Loucy (cell line): ENCODE measurements at regions not wholly inside any gene's neighbourhood (a gene's known extent, or its start where the extent isn't known, plus 50 kb on each side); places are given as distances from the start of the nearest gene placed in this dataset.

ENCODE experiments used
- EZH2phosphoT487 ChIP-seq: fragments of 200-600 bp; IDR thresholded peaks from 2 replicates; pipeline ENCODE4 v1.6.1; 2018; ENCODE audit warnings: antibody characterized with exemption, mild to moderate bottlenecking, moderate library complexity, borderline replicate concordance
- TF ChIP-seq, protein P1 (sequence below): fragments of 200-600 bp; sonication (generic); conservative IDR thresholded peaks from 2 replicates; pipeline ENCODE4 v1.5.1; 2014; ENCODE audit warnings: mild to moderate bottlenecking, antibody characterized with exemption, low read length

DNA sequence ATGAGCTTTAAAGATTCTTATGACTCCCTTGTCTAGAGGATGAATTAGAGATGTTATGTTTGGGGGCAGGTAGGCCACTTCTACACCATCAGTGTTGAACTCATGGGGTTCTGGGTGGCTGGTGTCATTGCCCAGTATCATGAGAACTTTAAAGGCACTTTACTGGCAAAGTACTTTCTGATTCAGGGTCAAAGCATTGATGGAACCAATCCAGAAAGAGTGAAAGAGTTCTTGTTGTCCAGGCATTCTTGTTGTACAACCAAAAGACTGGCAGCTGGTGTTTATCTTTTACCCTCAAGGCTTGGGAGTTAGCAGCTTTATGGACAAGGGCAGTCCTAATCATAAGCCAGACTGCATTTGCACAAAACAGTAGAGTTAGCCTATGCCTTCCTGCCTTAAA is 673.0 kb downstream of the USP25 start:
- no peak for TF ChIP-seq EZH2phosphoT487
- TF ChIP-seq, protein P1, sequence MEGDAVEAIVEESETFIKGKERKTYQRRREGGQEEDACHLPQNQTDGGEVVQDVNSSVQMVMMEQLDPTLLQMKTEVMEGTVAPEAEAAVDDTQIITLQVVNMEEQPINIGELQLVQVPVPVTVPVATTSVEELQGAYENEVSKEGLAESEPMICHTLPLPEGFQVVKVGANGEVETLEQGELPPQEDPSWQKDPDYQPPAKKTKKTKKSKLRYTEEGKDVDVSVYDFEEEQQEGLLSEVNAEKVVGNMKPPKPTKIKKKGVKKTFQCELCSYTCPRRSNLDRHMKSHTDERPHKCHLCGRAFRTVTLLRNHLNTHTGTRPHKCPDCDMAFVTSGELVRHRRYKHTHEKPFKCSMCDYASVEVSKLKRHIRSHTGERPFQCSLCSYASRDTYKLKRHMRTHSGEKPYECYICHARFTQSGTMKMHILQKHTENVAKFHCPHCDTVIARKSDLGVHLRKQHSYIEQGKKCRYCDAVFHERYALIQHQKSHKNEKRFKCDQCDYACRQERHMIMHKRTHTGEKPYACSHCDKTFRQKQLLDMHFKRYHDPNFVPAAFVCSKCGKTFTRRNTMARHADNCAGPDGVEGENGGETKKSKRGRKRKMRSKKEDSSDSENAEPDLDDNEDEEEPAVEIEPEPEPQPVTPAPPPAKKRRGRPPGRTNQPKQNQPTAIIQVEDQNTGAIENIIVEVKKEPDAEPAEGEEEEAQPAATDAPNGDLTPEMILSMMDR, result no peak
